Limb (tissue), 2 donors: ENCODE measurements at regions not wholly inside any gene's neighbourhood (a gene's known extent, or its start where the extent isn't known, plus 50 kb on each side); places are given as distances from the start of the nearest gene placed in this dataset.

Experiments
- DNase-seq, 2 donors: peaks; one replicate each; pipeline ENCODE4 v3.0.0-alpha.2; 2016; ENCODE audit errors: extremely low spot score in 2 of 2

DNA sequence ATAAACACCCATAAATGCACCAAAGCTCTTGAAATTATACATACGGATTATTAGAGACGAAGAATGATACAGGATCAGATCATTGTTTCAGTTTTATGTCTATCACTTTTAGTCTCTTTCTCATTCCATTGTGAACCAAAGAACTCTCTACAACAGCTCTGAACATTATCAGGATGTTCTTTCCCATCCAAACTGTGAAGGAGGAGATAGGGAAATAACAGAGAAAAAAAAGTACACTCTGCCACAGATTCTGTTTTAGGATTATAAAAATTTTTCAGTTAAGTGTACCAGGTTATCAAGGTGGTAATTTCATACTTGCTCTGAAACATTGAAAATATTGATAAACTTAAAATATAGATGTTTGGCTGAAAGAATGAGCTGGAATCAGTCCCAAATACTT is 270.9 kb downstream of the MZT1 start:
- DNase-seq = no peak

GRCh38 chr13:72453161-72453560 is 274.3 kb downstream of the MZT1 start:
- DNase-seq = no peak

- no peak for DNase-seq
Measured at GRCh38 chr13:72448082-72448481, 279.3 kb downstream of the MZT1 start.

DNA sequence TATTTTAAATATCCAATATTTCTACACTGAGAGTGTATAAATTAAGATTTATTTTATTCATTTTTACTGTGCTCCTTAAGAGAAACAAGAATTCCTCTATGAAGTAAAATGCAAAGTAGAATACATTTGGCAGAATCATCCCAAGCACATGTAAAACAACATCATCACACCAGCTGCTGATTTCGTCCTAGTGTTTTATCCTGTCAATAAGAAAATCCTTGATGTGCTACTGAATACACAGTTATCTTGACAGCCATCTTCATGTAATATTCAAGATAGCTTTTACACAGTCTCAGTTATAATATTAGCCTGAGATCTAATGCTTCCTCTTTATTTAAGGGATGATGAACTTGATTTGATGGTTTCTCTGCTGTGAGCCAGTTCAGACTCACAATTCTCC is 282.4 kb downstream of the MZT1 start:
- no peak for DNase-seq

DNA sequence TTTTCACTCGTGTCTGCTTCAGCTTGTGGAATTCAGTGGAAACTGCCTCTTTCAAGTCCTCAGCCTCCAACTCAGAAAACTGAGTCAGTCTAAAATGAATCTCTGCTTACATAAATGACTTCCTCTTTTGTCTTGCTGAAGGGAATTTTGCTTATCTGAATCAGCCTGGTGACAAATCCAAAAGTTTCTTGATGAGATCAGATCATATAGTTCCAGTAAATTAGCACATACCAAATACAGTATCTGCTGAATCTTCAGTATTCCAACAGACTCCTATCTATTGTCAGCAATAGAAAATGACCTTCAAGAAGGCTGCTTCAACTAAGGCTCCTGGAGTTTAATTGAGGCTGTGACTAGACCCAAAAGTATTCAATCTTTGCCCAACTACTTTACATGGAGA is 290.0 kb downstream of the MZT1 start:
- no peak for DNase-seq

GRCh38 chr13:72435251-72435650 is 292.2 kb downstream of the MZT1 start:
- no peak for DNase-seq

DNA sequence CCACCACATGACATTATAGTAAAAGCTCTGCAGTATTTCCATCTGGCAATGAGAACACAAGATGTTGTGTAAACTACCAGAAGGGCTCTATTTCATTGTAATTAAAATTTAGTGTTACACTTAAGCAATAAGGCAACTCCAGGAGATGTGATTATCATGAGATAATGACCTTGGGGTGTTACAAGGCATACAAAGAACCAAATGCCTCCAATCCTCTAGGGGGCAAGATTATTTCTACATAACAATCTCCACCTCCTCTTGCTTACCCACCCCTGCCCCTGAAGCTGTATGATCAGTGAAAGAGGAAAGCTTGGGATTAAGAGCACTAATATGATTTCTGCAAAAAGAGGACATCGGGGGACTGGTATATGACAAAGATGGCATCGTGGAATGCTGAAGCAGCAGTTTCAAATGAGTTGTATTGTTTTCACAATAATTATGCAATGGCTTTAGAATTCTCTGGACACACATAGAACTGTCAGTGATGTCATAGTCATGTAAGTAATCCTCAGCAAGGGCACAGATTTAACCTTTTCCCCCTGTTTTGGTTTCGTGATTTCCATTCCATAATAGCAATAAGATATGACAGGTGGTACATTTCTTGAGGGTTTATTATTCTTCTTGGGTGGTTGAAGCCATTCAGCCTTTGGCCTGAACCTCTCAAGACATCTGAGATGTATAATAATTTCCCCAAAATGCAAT is 295.3 kb downstream of the MZT1 start:
- no peak for DNase-seq

- no peak for DNase-seq
Measured at GRCh38 chr13:72430923-72431322, 296.5 kb downstream of the MZT1 start.

- DNase-seq = no peak
Measured at GRCh38 chr13:72427757-72428528, 299.5 kb downstream of the MZT1 start.

DNA sequence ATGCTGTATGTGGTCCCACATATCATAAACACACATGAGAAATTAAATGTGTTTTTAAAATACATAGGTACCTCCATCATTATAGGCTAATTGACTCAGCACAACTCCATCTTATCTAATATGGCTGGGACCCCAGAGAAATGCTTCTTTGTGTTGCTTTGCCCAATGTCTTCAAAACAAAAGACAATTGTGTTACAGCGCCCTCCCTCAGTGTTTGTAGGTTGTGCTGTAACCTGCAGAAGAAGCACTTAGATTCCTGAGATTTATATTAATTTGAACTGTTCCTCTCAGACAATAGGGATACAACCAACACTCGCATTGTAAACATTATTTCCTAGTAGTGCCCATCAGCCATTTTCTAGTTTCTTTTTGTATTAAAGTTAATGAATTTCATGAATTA is 303.4 kb downstream of the MZT1 start:
- no peak for DNase-seq

DNA sequence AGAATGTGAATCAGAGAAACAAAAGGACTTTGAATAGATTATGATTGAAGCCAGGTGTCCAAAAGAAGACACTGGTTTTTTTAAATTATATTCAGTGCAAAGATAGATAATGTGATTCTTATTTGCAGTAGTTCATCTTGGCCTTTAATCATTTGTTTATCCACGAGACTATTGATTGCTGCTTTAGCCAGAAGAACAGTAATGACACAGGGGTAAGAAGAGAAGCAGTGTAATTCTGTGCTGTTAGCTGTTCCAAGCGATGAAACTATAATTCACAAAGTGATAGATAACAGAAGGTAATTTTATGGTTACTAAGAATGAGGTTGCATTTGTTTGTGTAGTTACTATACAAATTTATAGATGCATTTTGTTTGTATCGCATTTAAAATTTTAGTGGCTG is 311.6 kb downstream of the MZT1 start:
- DNase-seq = no peak

DNA sequence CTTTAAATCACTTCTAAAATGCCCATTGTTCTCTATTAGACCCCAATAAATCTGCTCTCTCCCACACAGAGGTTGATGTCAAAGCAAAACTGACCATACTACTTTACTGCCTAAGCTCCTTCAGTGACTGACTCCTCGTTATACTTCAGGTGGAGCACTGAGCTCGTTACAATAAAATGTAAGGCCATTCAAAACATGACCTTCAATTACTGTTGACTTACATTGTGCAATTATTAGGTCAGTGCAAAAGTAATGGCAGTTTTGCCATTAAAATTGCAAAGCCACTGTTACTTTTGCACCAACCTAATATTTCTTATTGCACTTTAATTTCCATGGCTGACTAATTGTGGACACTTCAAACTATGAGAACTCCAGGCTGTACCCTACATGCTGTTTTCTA is 314.9 kb downstream of the MZT1 start:
- DNase-seq = no peak

DNA sequence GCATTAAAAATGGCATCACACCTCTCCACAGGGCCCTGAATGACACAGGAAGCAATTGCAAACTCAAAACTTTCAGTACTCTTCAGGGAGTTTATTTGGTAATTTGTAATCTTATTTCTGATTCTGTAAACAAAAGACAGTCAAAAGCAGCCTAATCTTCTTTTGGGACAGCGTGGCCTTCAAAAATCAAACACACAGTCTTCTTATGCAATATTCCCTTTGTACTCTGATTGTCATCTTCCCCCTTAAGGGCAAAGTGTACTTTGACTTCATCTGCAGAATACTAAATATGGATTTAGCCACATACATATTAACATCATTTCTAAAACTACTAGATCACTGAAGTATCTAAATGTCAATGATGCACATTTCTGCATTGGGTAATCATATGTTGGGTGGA is 322.0 kb downstream of the MZT1 start:
- DNase-seq = no peak

GRCh38 chr13:72403396-72404010 is 323.9 kb downstream of the MZT1 start:
- no peak for DNase-seq

- no peak for DNase-seq
Measured at GRCh38 chr13:72400856-72401255, 326.6 kb downstream of the MZT1 start.

GRCh38 chr13:72399351-72399750 is 328.1 kb downstream of the MZT1 start:
- DNase-seq = no peak

DNA sequence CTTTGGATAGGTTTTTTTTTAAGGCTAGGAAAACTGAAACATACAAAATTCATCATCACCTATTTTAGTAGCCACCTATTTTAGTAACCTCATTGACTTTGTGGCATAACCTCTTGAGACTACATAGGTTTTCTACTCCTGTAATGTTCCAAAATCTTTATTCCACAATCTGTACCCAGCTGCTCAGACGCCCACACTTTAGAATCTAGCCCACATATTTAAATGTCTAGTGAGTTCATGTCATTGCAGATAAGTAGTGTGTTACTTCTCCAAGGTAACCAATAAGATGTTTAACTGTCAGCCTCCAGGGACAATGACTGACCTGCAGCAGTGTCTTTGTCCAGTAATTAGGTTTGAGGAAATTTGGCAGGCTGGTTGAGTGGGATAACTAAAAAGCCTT is 330.2 kb downstream of the MZT1 start:
- no peak for DNase-seq

GRCh38 chr13:72390909-72391308 is 336.5 kb downstream of the MZT1 start:
- no peak for DNase-seq

GRCh38 chr13:72386138-72386684 is 341.2 kb downstream of the MZT1 start:
- no peak for DNase-seq

DNA sequence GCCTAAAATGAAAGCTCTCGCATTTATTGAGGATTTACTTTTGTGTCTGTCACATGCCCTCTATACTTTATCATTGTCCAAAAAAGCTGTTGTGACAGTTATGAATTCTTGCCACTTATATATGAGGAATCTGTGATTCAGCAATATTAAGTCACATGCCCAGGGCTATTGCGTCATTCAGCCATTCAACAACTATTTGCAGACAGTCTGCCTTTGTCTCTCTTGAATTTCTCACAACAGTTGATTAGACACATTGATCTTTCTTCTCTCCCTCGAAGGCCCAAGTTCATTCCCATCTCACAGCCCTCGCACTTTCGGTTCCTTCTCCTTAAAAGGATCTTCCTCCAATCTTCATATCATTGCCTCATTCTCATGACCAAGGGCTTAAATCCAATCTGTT is 342.6 kb downstream of the MZT1 start:
- DNase-seq = no peak

- DNase-seq = no peak
Measured at GRCh38 chr13:72384186-72384823, 343.1 kb downstream of the MZT1 start.

DNA sequence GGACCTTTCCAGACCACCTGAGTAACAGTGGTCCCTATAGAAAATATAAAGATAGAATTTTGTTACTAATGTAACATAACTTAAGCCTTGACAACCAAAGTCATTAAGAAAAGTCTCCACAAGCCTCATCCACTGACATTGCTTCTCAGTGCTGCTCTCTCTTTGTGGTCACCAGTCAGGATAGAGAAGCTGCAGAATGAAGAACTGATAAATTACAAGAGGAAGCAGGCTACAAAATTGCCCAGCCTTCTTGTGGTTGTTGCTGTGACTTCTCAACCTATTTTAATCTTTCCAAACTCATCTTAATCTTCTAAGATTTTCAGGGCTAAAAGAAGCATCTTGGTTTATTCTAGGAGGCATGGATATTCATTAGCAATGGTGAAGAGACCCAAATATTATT is 343.8 kb downstream of the MZT1 start:
- DNase-seq = no peak
